ENCODE measurements at regions not wholly inside any gene's neighbourhood (a gene's known extent, or its start where the extent isn't known, plus 50 kb on each side); places are given as distances from the start of the nearest gene placed in this dataset.
"Not testable (repeated sequence)": the region's sequence is repeated elsewhere in the genome, so short reads cannot be mapped to it uniquely, and the experiment has no call there.

DNA sequence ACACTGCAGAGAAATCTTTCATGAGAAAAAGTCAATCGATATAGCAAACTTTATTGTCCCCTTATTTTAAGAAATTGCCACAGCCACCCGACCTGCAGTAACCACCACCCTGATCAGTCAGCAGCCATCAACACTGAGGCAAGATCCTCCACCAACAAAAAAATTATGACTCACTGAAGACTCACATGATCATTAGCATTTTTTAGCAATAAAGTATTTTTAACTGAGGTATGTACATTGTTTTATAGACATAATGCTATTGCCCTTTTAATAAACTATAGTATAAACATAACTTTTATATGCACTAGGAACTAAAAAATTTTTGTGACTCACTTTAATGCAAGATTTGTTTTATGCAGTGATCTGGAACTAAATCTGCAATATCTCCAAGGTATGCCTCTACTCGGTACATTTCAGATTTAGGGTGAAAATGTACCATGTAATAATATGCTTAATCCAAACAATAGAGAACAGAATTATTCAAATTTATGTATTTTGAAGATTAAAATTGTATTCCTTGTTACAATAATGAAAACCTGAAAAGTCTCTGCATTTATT lies 79.2 kb upstream of the CEP126 start:
- no peaks in the 10 kb centered on the region for H4K20me1 ChIP-seq (ENCODE audit: insufficient read depth)
- WGBS (ENCODE audit: low lambda C conversion rate): 4% methylated on average over 3 of the region's 3 CpGs
- H3K4me3 ChIP-seq (ENCODE audit: low read depth in 2 of 2, low read length in 1 of 2): no peak overlapping the region
- no peak for TF ChIP-seq TCF12 (IDR thresholded peaks at IDR 0.05)
- ChIA-PET CTCF (no interaction called here), POLR2A (no interaction called here)
- no peak for DNase-seq
- no peaks in the 10 kb centered on the region for H3K4me1 ChIP-seq (ENCODE audit: control insufficient read depth in 1 of 2, insufficient read depth in 2 of 2, low read depth in 1 of 2, low read length in 1 of 2)
- H3K9me3 ChIP-seq: no peaks in the 10 kb centered on the region
- no peaks in the 10 kb centered on the region for H3K36me3 ChIP-seq (replicated peaks in 1 of 2; ENCODE audit: control insufficient read depth in 1 of 2, insufficient read depth in 2 of 2, low read length in 1 of 2)
- H2AFZ ChIP-seq (ENCODE audit: low read depth): no peak overlapping the region
- H3K9ac ChIP-seq: no peak overlapping the region
- no peaks in the 10 kb centered on the region for H3K27me3 ChIP-seq (ENCODE audit: insufficient read depth)
- no peak overlapping the region for H3K27ac ChIP-seq (ENCODE audit: low read depth in 2 of 2, low read length in 1 of 2)
- no peaks in the 10 kb centered on the region for H3F3A ChIP-seq (replicated peaks; ENCODE audit: insufficient read depth)
- H3K4me2 ChIP-seq: no peak overlapping the region
- no peaks in the 10 kb centered on the region for H3K79me2 ChIP-seq (ENCODE audit: insufficient read depth)
- no peaks in the 10 kb centered on the region for H3K9me2 ChIP-seq

DNA sequence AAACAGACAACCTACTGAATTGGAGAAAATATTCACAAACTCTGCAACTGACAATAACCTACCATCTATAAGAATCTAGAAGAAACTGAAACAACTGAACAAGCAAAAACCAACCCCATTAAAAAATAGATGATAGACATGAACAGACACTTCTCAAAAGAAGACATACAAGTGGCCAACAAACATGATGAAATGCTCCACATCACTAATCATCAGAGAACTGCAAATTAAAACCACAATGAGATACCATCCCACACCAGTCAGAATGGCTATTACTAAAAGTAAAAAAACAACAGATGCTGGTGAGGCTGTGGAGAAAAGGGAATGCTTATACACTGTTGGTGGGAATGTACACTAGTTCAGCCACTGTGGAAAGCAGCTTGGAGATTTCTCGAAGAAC lies 84.3 kb upstream of the CEP126 start:
- H3K4me1 ChIP-seq (ENCODE audit: control insufficient read depth in 1 of 2, insufficient read depth in 2 of 2, low read depth in 1 of 2, low read length in 1 of 2); DNase-seq; H3K4me2 ChIP-seq; H3K27me3 ChIP-seq (ENCODE audit: insufficient read depth); H3K9me3 ChIP-seq; H3K79me2 ChIP-seq (ENCODE audit: insufficient read depth); H3K9me2 ChIP-seq; H2AFZ ChIP-seq (ENCODE audit: low read depth); H3K27ac ChIP-seq (ENCODE audit: low read depth in 2 of 2, low read length in 1 of 2); H3F3A ChIP-seq (replicated peaks; ENCODE audit: insufficient read depth); H3K36me3 ChIP-seq (replicated peaks in 1 of 2; ENCODE audit: control insufficient read depth in 1 of 2, insufficient read depth in 2 of 2, low read length in 1 of 2); H3K9ac ChIP-seq; H4K20me1 ChIP-seq (ENCODE audit: insufficient read depth); POLR2A ChIA-PET; H3K4me3 ChIP-seq (ENCODE audit: low read depth in 2 of 2, low read length in 1 of 2): not testable (repeated sequence)
- CTCF ChIA-PET: interaction anchor here (1.1 kb wide), 1 partner anchor 32 kb away, joined by 3 read pairs; no protein-coding TSS in a partner anchor
- WGBS (ENCODE audit: low lambda C conversion rate): 11% methylated on average over 1 of the region's 1 CpG

DNA sequence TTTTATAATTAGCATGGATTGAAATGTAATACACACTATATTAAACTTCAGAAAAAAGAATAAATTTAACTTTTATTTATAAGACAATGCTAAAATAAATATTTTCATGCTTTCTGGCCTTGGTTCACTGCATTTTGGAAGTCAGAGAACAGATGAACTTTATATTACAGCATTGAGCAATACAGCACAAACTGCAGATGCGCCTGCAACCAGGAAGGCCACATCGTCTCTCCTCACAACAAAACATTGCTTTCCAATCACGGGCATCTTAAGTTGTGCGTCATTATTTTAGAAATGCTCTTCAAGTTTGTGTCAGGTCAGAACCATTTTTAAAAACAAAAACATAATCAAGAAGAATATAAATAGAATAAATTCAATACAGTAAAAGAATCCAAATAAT lies 89.3 kb upstream of the CEP126 start:
- 36% methylated on average over 4 of the region's 4 CpGs for WGBS (ENCODE audit: low lambda C conversion rate)
- Histone ChIP-seq H3F3A (replicated peaks; ENCODE audit: insufficient read depth) (no peaks in the 10 kb centered on the region), H3K4me3 (ENCODE audit: low read depth in 2 of 2, low read length in 1 of 2) (no peak overlapping the region), H4K20me1 (ENCODE audit: insufficient read depth) (no peaks in the 10 kb centered on the region), H3K79me2 (ENCODE audit: insufficient read depth) (no peaks in the 10 kb centered on the region), H3K4me2 (no peak overlapping the region), H3K36me3 (replicated peaks in 1 of 2; ENCODE audit: control insufficient read depth in 1 of 2, insufficient read depth in 2 of 2, low read length in 1 of 2) (no peaks in the 10 kb centered on the region), H3K9me3 (no peaks in the 10 kb centered on the region), H3K4me1 (ENCODE audit: control insufficient read depth in 1 of 2, insufficient read depth in 2 of 2, low read depth in 1 of 2, low read length in 1 of 2) (no peaks in the 10 kb centered on the region), H2AFZ (ENCODE audit: low read depth) (no peak overlapping the region), H3K9ac (no peak overlapping the region), H3K9me2 (no peaks in the 10 kb centered on the region), H3K27me3 (ENCODE audit: insufficient read depth) (no peaks in the 10 kb centered on the region; the same call in 1 of the 2 replicates), H3K27ac (ENCODE audit: low read depth in 2 of 2, low read length in 1 of 2) (no peak overlapping the region)
- POLR2A ChIA-PET: no interaction called here
- CTCF ChIA-PET: no interaction called here
- DNase-seq: no peak
- TF ChIP-seq TEAD4 (IDR thresholded peaks at IDR 0.05; ENCODE audit: borderline replicate concordance, insufficient read depth) (no peak), RXRA (IDR thresholded peaks at IDR 0.05; ENCODE audit: borderline replicate concordance, low read depth) (no peak), GATA2 (CRISPR knock-in tag; IDR thresholded peaks at IDR 0.05) (no peak), SMC3 (IDR thresholded peaks at IDR 0.05; ENCODE audit: low read depth, low read length) (no peak), CHD2 (IDR thresholded peaks at IDR 0.05; ENCODE audit: low read length, partially characterized antibody) (no peak), EZH2phosphoT487 (IDR thresholded peaks at IDR 0.05; ENCODE audit: borderline replicate concordance, low read depth) (no peak), TCF12 (IDR thresholded peaks at IDR 0.05) (no peak), NRF1 (IDR thresholded peaks at IDR 0.05; ENCODE audit: low read depth, low read length) (no peak), NFIC (IDR thresholded peaks at IDR 0.05; ENCODE audit: borderline replicate concordance) (no peak)
- TF ChIP-seq, protein P1, sequence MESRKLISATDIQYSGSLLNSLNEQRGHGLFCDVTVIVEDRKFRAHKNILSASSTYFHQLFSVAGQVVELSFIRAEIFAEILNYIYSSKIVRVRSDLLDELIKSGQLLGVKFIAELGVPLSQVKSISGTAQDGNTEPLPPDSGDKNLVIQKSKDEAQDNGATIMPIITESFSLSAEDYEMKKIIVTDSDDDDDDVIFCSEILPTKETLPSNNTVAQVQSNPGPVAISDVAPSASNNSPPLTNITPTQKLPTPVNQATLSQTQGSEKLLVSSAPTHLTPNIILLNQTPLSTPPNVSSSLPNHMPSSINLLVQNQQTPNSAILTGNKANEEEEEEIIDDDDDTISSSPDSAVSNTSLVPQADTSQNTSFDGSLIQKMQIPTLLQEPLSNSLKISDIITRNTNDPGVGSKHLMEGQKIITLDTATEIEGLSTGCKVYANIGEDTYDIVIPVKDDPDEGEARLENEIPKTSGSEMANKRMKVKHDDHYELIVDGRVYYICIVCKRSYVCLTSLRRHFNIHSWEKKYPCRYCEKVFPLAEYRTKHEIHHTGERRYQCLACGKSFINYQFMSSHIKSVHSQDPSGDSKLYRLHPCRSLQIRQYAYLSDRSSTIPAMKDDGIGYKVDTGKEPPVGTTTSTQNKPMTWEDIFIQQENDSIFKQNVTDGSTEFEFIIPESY (IDR thresholded peaks at IDR 0.05; ENCODE audit: borderline replicate concordance, low read depth): no peak
- TF ChIP-seq, protein P2, sequence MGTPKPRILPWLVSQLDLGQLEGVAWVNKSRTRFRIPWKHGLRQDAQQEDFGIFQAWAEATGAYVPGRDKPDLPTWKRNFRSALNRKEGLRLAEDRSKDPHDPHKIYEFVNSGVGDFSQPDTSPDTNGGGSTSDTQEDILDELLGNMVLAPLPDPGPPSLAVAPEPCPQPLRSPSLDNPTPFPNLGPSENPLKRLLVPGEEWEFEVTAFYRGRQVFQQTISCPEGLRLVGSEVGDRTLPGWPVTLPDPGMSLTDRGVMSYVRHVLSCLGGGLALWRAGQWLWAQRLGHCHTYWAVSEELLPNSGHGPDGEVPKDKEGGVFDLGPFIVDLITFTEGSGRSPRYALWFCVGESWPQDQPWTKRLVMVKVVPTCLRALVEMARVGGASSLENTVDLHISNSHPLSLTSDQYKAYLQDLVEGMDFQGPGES (IDR thresholded peaks at IDR 0.05; ENCODE audit: low read depth, low read length): no peak
- TF ChIP-seq, protein P3, sequence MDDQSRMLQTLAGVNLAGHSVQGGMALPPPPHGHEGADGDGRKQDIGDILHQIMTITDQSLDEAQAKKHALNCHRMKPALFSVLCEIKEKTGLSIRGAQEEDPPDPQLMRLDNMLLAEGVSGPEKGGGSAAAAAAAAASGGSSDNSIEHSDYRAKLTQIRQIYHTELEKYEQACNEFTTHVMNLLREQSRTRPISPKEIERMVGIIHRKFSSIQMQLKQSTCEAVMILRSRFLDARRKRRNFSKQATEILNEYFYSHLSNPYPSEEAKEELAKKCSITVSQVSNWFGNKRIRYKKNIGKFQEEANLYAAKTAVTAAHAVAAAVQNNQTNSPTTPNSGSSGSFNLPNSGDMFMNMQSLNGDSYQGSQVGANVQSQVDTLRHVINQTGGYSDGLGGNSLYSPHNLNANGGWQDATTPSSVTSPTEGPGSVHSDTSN (IDR thresholded peaks at IDR 0.05): no peak
- TF ChIP-seq, protein P4, sequence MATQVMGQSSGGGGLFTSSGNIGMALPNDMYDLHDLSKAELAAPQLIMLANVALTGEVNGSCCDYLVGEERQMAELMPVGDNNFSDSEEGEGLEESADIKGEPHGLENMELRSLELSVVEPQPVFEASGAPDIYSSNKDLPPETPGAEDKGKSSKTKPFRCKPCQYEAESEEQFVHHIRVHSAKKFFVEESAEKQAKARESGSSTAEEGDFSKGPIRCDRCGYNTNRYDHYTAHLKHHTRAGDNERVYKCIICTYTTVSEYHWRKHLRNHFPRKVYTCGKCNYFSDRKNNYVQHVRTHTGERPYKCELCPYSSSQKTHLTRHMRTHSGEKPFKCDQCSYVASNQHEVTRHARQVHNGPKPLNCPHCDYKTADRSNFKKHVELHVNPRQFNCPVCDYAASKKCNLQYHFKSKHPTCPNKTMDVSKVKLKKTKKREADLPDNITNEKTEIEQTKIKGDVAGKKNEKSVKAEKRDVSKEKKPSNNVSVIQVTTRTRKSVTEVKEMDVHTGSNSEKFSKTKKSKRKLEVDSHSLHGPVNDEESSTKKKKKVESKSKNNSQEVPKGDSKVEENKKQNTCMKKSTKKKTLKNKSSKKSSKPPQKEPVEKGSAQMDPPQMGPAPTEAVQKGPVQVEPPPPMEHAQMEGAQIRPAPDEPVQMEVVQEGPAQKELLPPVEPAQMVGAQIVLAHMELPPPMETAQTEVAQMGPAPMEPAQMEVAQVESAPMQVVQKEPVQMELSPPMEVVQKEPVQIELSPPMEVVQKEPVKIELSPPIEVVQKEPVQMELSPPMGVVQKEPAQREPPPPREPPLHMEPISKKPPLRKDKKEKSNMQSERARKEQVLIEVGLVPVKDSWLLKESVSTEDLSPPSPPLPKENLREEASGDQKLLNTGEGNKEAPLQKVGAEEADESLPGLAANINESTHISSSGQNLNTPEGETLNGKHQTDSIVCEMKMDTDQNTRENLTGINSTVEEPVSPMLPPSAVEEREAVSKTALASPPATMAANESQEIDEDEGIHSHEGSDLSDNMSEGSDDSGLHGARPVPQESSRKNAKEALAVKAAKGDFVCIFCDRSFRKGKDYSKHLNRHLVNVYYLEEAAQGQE (IDR thresholded peaks at IDR 0.05; ENCODE audit: low read depth, low read length): no peak
- TF ChIP-seq, protein P5, sequence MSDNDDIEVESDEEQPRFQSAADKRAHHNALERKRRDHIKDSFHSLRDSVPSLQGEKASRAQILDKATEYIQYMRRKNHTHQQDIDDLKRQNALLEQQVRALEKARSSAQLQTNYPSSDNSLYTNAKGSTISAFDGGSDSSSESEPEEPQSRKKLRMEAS (IDR thresholded peaks at IDR 0.05; ENCODE audit: low read depth): no peak

Data from SK-N-SH (cell line).